ENCODE measurements at regions not wholly inside any gene's neighbourhood (a gene's known extent, or its start where the extent isn't known, plus 50 kb on each side); places are given as distances from the start of the nearest gene placed in this dataset.

DNA sequence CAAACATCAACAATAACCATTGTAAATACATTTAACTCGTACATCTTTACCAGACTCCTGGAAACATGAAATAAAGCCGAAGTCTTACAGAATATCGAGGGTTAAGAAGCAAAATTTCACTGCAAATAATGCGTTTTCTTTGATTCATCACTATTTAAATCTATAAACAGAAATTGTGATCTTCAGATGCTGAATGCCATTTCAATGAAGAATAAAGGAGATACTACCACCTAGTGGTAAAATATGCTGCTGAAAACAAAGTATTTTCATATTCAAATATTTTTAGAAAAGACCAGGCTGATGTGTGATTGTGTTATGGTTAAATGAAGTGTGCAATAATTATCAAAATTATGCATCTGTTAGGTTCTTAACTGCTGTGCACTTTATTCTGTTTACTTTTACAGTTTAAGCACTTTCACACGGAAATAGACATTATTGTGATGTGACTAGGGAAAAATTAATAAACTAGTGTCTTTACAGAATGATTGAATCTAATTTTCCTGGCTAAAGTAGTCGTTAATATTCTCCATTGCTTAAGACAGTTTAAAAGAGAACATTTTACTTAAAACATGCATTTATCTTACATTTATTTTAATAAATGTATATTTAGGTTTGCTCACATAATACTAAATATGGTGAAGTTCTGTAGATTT, 1093.1 kb downstream of the MRPL39 start:
- TF ChIP-seq, protein P1, sequence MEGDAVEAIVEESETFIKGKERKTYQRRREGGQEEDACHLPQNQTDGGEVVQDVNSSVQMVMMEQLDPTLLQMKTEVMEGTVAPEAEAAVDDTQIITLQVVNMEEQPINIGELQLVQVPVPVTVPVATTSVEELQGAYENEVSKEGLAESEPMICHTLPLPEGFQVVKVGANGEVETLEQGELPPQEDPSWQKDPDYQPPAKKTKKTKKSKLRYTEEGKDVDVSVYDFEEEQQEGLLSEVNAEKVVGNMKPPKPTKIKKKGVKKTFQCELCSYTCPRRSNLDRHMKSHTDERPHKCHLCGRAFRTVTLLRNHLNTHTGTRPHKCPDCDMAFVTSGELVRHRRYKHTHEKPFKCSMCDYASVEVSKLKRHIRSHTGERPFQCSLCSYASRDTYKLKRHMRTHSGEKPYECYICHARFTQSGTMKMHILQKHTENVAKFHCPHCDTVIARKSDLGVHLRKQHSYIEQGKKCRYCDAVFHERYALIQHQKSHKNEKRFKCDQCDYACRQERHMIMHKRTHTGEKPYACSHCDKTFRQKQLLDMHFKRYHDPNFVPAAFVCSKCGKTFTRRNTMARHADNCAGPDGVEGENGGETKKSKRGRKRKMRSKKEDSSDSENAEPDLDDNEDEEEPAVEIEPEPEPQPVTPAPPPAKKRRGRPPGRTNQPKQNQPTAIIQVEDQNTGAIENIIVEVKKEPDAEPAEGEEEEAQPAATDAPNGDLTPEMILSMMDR (IDR thresholded peaks at IDR 0.05; ENCODE audit: borderline replicate concordance, extremely low read depth, low read length, poor library complexity, severe bottlenecking): peak; percentile 64
- no peak for TF ChIP-seq EZH2 (IDR thresholded peaks at IDR 0.05; ENCODE audit: borderline replicate concordance, low read depth, low read length, severe bottlenecking)

Data from DND-41 (cell line).